ENCODE measurements at regions not wholly inside any gene's neighbourhood (a gene's known extent, or its start where the extent isn't known, plus 50 kb on each side); places are given as distances from the start of the nearest gene placed in this dataset.

GRCh38 chr9:109723781-109724180 is 56.2 kb upstream of the PALM2AKAP2 start:
- ChIA-PET POLR2A (ENCODE audit: unreplicated experiment) (no interaction called here), CTCF (no interaction called here)
- H2AFZ ChIP-seq (replicated peaks; ENCODE audit: low read length, poor library complexity): no peak overlapping the region
- no peak overlapping the region for H2BK20ac ChIP-seq (ENCODE audit: low read depth, low read length)
- no peak overlapping the region for H3K27ac ChIP-seq (ENCODE audit: insufficient read depth, low read length)
- H3K14ac ChIP-seq (replicated peaks; ENCODE audit: low read depth, low read length): no peak overlapping the region
- BruUV-seq (replicated peaks): no TSS peak
- H3K4me3 ChIP-seq (ENCODE audit: insufficient read depth, low read depth, low read length): no peak overlapping the region
- intact Hi-C loops (cut with micrococcal nuclease) (no loop called here), dilution Hi-C loops (cut with HindIII; ENCODE audit: low sequenced_read_pairs, unreplicated experiment) (no loop called here), in situ Hi-C loops (cut with MboI; ENCODE audit: low sequenced_read_pairs) (no loop called here)
- no peak overlapping the region for H2AK5ac ChIP-seq (ENCODE audit: low read depth, low read length)
- no peaks in the 10 kb centered on the region for H3K9me3 ChIP-seq (ENCODE audit: control insufficient read depth, insufficient read depth, low read length)
- no peak overlapping the region for H3K18ac ChIP-seq (ENCODE audit: low read depth, low read length)
- H3K79me1 ChIP-seq (ENCODE audit: low read depth in 1 of 2, low read length in 2 of 2): no peaks in the 10 kb centered on the region
- H3K4ac ChIP-seq (ENCODE audit: low read depth, low read length): no peak overlapping the region
- H3K9me1 ChIP-seq (ENCODE audit: insufficient read depth, low read length): no peaks in the 10 kb centered on the region
- H4K91ac ChIP-seq (ENCODE audit: insufficient read depth, low read depth, low read length): no peak overlapping the region
- no peak overlapping the region for H2BK120ac ChIP-seq (ENCODE audit: low read depth, low read length)
- H2BK5ac ChIP-seq (ENCODE audit: low read depth, low read length, poor library complexity, severe bottlenecking): no peak overlapping the region
- no peak overlapping the region for H3K4me2 ChIP-seq (ENCODE audit: low read depth, low read length)
- no peak overlapping the region for H3K56ac ChIP-seq (ENCODE audit: extremely low read depth, insufficient read depth, low read length)
- H4K8ac ChIP-seq (ENCODE audit: low read depth in 2 of 2, low read length in 2 of 2): no peak overlapping the region
- H3K36me3 ChIP-seq (ENCODE audit: control insufficient read depth, insufficient read depth, low read length): no peaks in the 10 kb centered on the region
- WGBS, 2 experiments (ENCODE audit: extremely low coverage in 2 of 2, insufficient read length in 1 of 2): no CpG with 5 or more reads among the region's 2 CpGs
- H3K4me1 ChIP-seq (ENCODE audit: control insufficient read depth, insufficient read depth, low read length): peaks cover 2% of the 10 kb centered on the region; the same call in 1 of the 2 replicates
- no peak overlapping the region for H3K9ac ChIP-seq (ENCODE audit: low read depth, low read length)
- no peak for ATAC-seq (ENCODE audit: low read depth)
- H4K5ac ChIP-seq (ENCODE audit: low read depth, low read length): no peak overlapping the region
- no peak overlapping the region for H2AK9ac ChIP-seq (replicated peaks; ENCODE audit: low read depth, low read length, poor library complexity)
- H3K23ac ChIP-seq (ENCODE audit: low read depth, low read length): no peak overlapping the region
- TF ChIP-seq NFE2L2 (IDR thresholded peaks at IDR 0.05; ENCODE audit: low read depth, low read length) (no peak), RCOR1 (IDR thresholded peaks at IDR 0.05; ENCODE audit: insufficient replicate concordance, low read length) (no peak), CTCF (conservative IDR thresholded peaks at IDR 0.05; ENCODE audit: low read depth, low read length) (no peak), MAZ (IDR thresholded peaks at IDR 0.05; ENCODE audit: borderline replicate concordance, low read depth, low read length) (no peak), RFX5 (IDR thresholded peaks at IDR 0.05; ENCODE audit: low read depth, low read length) (no peak), POLR2A (IDR thresholded peaks at IDR 0.05; ENCODE audit: low read depth, low read length) (no peak), BHLHE40 (IDR thresholded peaks at IDR 0.05; ENCODE audit: low read depth, low read length) (no peak), MXI1 (IDR thresholded peaks at IDR 0.05; ENCODE audit: borderline replicate concordance, low read depth, low read length) (no peak), RAD21 (IDR thresholded peaks at IDR 0.05; ENCODE audit: low read length) (no peak), USF2 (IDR thresholded peaks at IDR 0.05; ENCODE audit: low read depth, low read length) (no peak), ELK1 (IDR thresholded peaks at IDR 0.05; ENCODE audit: borderline replicate concordance, low read depth, low read length) (no peak), CHD1 (IDR thresholded peaks at IDR 0.05; ENCODE audit: low read depth, low read length) (no peak), SMC3 (IDR thresholded peaks at IDR 0.05; ENCODE audit: low read depth, low read length) (no peak), CEBPB (IDR thresholded peaks at IDR 0.05; ENCODE audit: low read depth, low read length) (no peak), FOS (IDR thresholded peaks at IDR 0.05; ENCODE audit: low read depth, low read length) (no peak), MAFK (IDR thresholded peaks at IDR 0.05; ENCODE audit: low read depth, low read length) (no peak)
- no peaks in the 10 kb centered on the region for H4K20me1 ChIP-seq (ENCODE audit: insufficient read depth, low read length)
- no peak overlapping the region for H2BK15ac ChIP-seq (ENCODE audit: low read depth, low read length)
- no peaks in the 10 kb centered on the region; the same call in 1 of the 2 replicates for H3K27me3 ChIP-seq (ENCODE audit: control insufficient read depth, insufficient read depth, low read length)
- DNase-seq: no peak

All from IMR-90 (cell line).